Fibroblast of the aortic adventitia (primary cell): ENCODE measurements at regions not wholly inside any gene's neighbourhood (a gene's known extent, or its start where the extent isn't known, plus 50 kb on each side); places are given as distances from the start of the nearest gene placed in this dataset.
A peak's percentile ranks its signal among the peaks of the same experiment; 100 is the strongest.

ENCODE experiments used
- DNase-seq: peaks from one replicate; pipeline ENCODE4 v3.0.0-alpha.2; 2010; ENCODE audit warnings: low read depth
- H3K4me3 ChIP-seq: 2 replicates; pipeline ENCODE4 v1.5.1; 2011; ENCODE audit warnings: low read depth, mild to moderate bottlenecking, control low read depth, low read length, moderate library complexity
- CTCF ChIP-seq: IDR thresholded peaks from 2 replicates; pipeline ENCODE4 v1.5.1; 2011; ENCODE audit warnings: mild to moderate bottlenecking, low read length, control low read depth, inconsistent platforms; ENCODE audit not compliant: insufficient read depth

DNA sequence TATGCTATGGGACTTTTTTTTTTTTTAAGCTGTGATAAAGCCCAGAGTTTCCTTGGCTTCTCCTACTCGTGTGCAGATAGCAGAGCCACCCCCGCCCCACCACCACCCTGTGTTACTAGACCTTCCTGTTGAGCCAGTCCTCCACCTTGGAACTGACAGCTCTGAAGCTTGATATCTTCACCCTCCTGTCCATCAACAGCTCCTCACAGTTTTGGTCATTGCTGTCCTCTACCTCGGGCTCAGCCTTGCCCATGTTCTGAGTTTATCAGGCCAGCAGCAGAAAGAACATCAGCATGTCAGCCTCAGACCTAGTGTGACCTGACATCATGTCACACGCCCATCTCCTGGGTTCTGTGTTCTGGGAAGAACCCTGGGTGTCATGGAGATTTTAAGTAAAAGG, 167.1 kb upstream of the RAI14 start:
- no peak for DNase-seq
- no peak for TF ChIP-seq CTCF
- no peak overlapping the region for H3K4me3 ChIP-seq

DNA sequence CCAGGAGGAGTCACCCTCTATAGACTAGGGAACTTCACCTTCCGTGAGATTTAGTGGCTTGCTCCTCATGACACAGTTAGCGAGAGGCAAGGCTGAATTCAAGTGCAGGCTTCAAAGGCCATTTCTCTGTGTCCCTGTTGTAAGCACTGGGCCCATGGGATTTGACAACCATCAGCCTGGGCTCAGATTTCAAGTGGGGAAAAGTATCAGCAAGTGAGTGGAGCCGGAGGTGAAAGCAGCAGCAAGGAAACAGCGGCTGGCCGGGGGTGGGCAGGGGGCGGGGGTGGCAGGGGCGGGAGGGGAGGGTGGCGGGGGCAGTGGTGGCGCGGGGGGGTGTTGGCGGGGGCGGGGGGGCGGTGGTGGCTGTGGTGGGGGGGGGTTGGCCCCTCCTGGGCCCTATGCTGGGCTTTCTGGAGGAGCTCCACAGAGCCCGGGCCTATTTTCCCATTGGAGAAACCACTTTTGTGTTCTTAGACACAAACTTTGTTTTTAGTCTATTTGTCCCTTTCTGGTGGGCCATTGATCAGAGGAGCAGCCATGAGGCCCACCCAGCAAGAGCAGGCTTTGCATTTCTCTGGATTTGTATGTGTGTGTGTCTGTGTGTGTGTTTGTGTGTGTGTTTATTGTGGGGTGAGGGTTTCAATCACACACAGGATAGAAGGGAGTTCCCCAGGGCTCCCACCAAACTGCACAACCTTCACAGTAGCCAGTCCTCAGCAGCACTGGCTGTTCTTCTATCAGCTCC, 165.4 kb upstream of the RAI14 start:
- no peak overlapping the region for H3K4me3 ChIP-seq
- no peak for DNase-seq
- no peak for TF ChIP-seq CTCF

DNA sequence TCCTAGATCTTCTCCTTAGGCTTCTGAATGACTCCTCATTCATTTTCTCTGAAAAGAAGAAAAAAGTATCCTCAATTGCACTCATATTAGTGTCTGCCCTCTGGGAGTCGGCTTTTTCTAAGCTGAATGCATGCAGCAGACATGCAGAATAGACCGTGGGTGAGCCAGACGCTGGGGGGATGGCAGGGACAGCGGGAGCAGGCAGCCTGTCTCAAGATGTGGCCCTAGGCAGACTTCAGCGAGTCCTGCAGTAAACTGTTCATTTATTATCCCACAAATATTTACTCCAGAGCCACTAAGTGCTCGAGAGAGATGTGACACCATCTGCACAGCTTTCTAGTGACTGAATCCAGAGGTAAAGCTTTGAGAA, 164.9 kb upstream of the RAI14 start:
- no peak for TF ChIP-seq CTCF
- no peak overlapping the region for H3K4me3 ChIP-seq
- no peak for DNase-seq

GRCh38 chr5:34494111-34494755, 161.9 kb upstream of the RAI14 start:
- TF ChIP-seq CTCF: no peak
- H3K4me3 ChIP-seq: no peak overlapping the region
- peak; percentile 39 for DNase-seq

DNA sequence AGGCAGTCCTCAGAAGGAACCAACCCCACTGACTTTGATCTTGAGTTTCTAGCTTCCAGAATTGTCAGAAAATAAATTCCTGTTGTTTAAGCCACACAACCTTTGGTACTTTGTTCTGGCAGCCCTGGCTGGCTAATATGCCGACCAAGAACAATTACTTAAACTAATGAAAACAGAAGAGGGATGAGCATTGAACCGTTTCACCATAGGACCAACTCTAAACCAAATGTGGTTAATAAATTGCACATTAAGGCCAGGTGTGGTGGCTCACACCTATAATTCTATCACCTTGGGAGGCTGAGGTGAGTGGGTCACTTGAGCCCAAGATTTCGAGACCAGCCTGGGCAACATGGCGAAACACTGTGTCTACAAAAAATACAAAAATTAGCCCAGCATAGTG, 160.9 kb upstream of the RAI14 start:
- no peak for DNase-seq
- no peak overlapping the region for H3K4me3 ChIP-seq
- no peak for TF ChIP-seq CTCF

DNA sequence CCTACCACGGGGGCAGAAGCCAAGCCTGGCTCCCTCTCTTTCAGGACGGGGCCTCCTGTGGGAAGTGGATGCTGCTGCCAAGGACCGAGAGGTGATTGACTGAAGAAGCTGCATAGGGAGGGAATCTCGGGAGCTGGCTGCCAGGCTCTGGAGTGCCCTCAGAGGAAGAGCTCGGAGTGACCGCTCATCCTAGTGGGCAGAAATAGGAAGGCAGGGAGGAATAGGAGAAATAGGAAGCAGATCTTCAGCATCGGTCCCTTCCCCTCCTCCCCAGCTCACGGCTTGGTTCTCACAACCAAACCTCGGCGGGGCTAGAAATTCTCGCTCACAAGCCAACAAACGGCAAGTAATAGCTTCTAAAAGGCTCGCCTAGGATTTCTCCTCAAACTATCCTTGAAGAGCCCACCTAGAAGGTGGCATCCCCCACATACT, 159.9 kb upstream of the RAI14 start:
- no peak overlapping the region for H3K4me3 ChIP-seq
- peak; percentile 34 for DNase-seq
- TF ChIP-seq CTCF: peak; percentile 32
